H1 (cell line): ENCODE measurements at regions not wholly inside any gene's neighbourhood (a gene's known extent, or its start where the extent isn't known, plus 50 kb on each side); places are given as distances from the start of the nearest gene placed in this dataset.

Experiments
- CTCF ChIA-PET: fragments of 300-600 bp; sonication (Branson Sonifier 250); formaldehyde crosslinking; loops from one replicate; lab custom pipeline; 2021; ENCODE audit not compliant: partially characterized antibody; lab: Charles Lee
- POLR2A ChIA-PET: fragments of 300-600 bp; sonication (Branson Sonifier 250); formaldehyde crosslinking; loops from one replicate; lab custom pipeline; 2021; ENCODE audit warnings: inconsistent platforms; ENCODE audit not compliant: partially characterized antibody; lab: Charles Lee
- DNase-seq, 2 experiments: peaks; one replicate each; pipeline versions ENCODE4 v3.0.0 to v3.0.0-alpha.2; 2010 to 2022; ENCODE audit warnings: low spot score in 2 of 2, low read depth in 1 of 2, mixed read lengths in 1 of 2
- FAIRE-seq: peaks from 2 replicates; lab custom pipeline; 2011; peaks lifted over from hg19 to GRCh38; lab: Jason Lieb, UNC
- H2AFZ ChIP-seq: 2 replicates; pipeline ENCODE4 v1.8.1; 2012; ENCODE audit warnings: low read length, inconsistent platforms
- H2AK5ac ChIP-seq: 2 replicates; pipeline ENCODE4 v1.6.1; 2013; ENCODE audit warnings: low read depth, low read length
- H2BK120ac ChIP-seq: replicated peaks from 2 replicates; pipeline ENCODE3; 2013; ENCODE audit warnings: low read depth, low read length, inconsistent platforms
- H2BK12ac ChIP-seq: 2 replicates; pipeline ENCODE4 v1.6.1; 2013; ENCODE audit warnings: low read depth, low read length
- H2BK15ac ChIP-seq: 2 replicates; pipeline ENCODE4 v1.6.1; 2013; ENCODE audit warnings: low read length
- H2BK20ac ChIP-seq: 2 replicates; pipeline ENCODE4 v1.6.1; 2013; ENCODE audit warnings: low read length
- H2BK5ac ChIP-seq: 2 replicates; pipeline ENCODE4 v1.6.1; 2013; ENCODE audit warnings: low read depth, low read length
- H3K14ac ChIP-seq: 2 replicates; pipeline ENCODE4 v1.6.1; 2013; ENCODE audit warnings: inconsistent platforms; ENCODE audit not compliant: insufficient read length
- H3K18ac ChIP-seq: 2 replicates; pipeline ENCODE4 v1.6.1; 2013; ENCODE audit warnings: low read length; ENCODE audit errors: extremely low read depth
- H3K23ac ChIP-seq: 2 replicates; pipeline ENCODE4 v1.6.1; 2013; ENCODE audit warnings: inconsistent platforms; ENCODE audit not compliant: insufficient read length
- H3K23me2 ChIP-seq: 2 replicates; pipeline ENCODE4 v1.6.1; 2013; ENCODE audit warnings: low read depth, low read length
- H3K27ac ChIP-seq: 2 replicates; pipeline ENCODE4 v1.6.1; 2011; ENCODE audit warnings: low read depth, low read length, inconsistent platforms
- H3K27me3 ChIP-seq, 4 experiments: replicated peaks in 1 of 4; 1 replicate in 1 of 4; 2 replicates in 3 of 4; pipeline versions ENCODE4 v1.6.1 to v1.8.1; 2011 to 2013; ENCODE audit warnings: low read length in 3 of 4, mild to moderate bottlenecking in 3 of 4, inconsistent platforms in 2 of 4, mixed read lengths in 2 of 4, moderate library complexity in 1 of 4; ENCODE audit not compliant: control insufficient read depth in 3 of 4, insufficient read depth in 3 of 4; ENCODE audit errors: extremely low read depth in 1 of 4
- H3K36me3 ChIP-seq, 4 experiments: 2 replicates each; pipeline versions ENCODE4 v1.6.1 to v1.8.1; 2011 to 2013; ENCODE audit warnings: mild to moderate bottlenecking in 4 of 4, low read length in 3 of 4, moderate library complexity in 2 of 4, control low read depth in 1 of 4, inconsistent platforms in 1 of 4; ENCODE audit not compliant: insufficient read depth in 4 of 4, control insufficient read depth in 2 of 4
- H3K4ac ChIP-seq: replicated peaks from 2 replicates; pipeline ENCODE3; 2013; ENCODE audit warnings: low read length, low read depth, mixed read lengths, inconsistent platforms; ENCODE audit not compliant: insufficient read length
- H3K4me1 ChIP-seq, 4 experiments: replicated peaks in 1 of 4; 1 replicate in 1 of 4; 2 replicates in 3 of 4; pipeline versions ENCODE4 v1.6.1 to v1.8.1; 2011 to 2013; ENCODE audit warnings: low read length in 3 of 4, inconsistent platforms in 2 of 4, mixed read lengths in 1 of 4; ENCODE audit not compliant: insufficient read depth in 4 of 4, control insufficient read depth in 3 of 4
- H3K4me2 ChIP-seq, 2 experiments: 2 replicates each; pipeline versions ENCODE4 v1.6.1 to v1.8.1; 2011 to 2013; ENCODE audit warnings: low read depth in 2 of 2, low read length in 2 of 2, control low read depth in 1 of 2, inconsistent platforms in 1 of 2, mild to moderate bottlenecking in 1 of 2; ENCODE audit not compliant: insufficient read depth in 1 of 2
- H3K4me3 ChIP-seq, 4 experiments: fragments of 200-600, 300-600 bp in 1 of 4; sonication (generic), shearing (Covaris generic), sonication (Bioruptor Twin) in 1 of 4; 2 replicates each; pipeline versions ENCODE4 v1.5.1 to v1.8.1; 2011 to 2016; ENCODE audit warnings: low read length in 4 of 4, low read depth in 3 of 4, control low read depth in 2 of 4, inconsistent platforms in 2 of 4, mild to moderate bottlenecking in 2 of 4, mixed read lengths in 1 of 4, moderate library complexity in 1 of 4; ENCODE audit not compliant: insufficient read depth in 2 of 4; ENCODE audit errors: extremely low read depth in 1 of 4
- H3K56ac ChIP-seq: replicated peaks from 2 replicates; pipeline ENCODE3; 2013; ENCODE audit warnings: low read depth, mild to moderate bottlenecking, mixed read lengths, low read length, inconsistent platforms; ENCODE audit not compliant: insufficient read length
- H3K79me1 ChIP-seq: 2 replicates; pipeline ENCODE4 v1.6.1; 2013; ENCODE audit warnings: low read depth, low read length, control low read depth
- H3K79me2 ChIP-seq, 2 experiments: 2 replicates each; pipeline versions ENCODE4 v1.6.1 to v1.8.1; 2012 to 2013; ENCODE audit warnings: low read length in 2 of 2, mild to moderate bottlenecking in 2 of 2, inconsistent platforms in 1 of 2; ENCODE audit not compliant: insufficient read depth in 2 of 2, control insufficient read depth in 1 of 2
- H3K9ac ChIP-seq, 4 experiments: replicated peaks in 1 of 4; 1 replicate in 1 of 4; 2 replicates in 3 of 4; pipeline versions ENCODE4 v1.6.1 to v1.8.1; 2011 to 2013; ENCODE audit warnings: low read depth in 3 of 4, low read length in 3 of 4, control low read depth in 2 of 4, mild to moderate bottlenecking in 2 of 4, moderate library complexity in 2 of 4, inconsistent platforms in 1 of 4; ENCODE audit errors: extremely low read depth in 1 of 4
- H3K9me3 ChIP-seq, 2 experiments: 2 replicates each; pipeline versions ENCODE4 v1.6.1 to v1.8.1; 2012 to 2013; ENCODE audit warnings: mild to moderate bottlenecking in 2 of 2, moderate library complexity in 2 of 2, control low read depth in 1 of 2, inconsistent platforms in 1 of 2, low read depth in 1 of 2, low read length in 1 of 2, mixed read lengths in 1 of 2; ENCODE audit not compliant: insufficient read depth in 2 of 2
- H4K20me1 ChIP-seq, 2 experiments: replicated peaks in 1 of 2; 2 replicates each; pipeline versions ENCODE3 to v1.8.1; 2011 to 2013; ENCODE audit warnings: inconsistent platforms in 2 of 2, low read length in 2 of 2, mild to moderate bottlenecking in 1 of 2; ENCODE audit not compliant: insufficient read depth in 2 of 2, control insufficient read depth in 1 of 2
- H4K5ac ChIP-seq: 2 replicates; pipeline ENCODE4 v1.6.1; 2013; ENCODE audit warnings: low read length, low read depth, mixed read lengths, inconsistent platforms; ENCODE audit not compliant: insufficient read length
- H4K8ac ChIP-seq: 2 replicates; pipeline ENCODE4 v1.8.0; 2013; ENCODE audit warnings: mild to moderate bottlenecking, moderate library complexity, low read length, inconsistent platforms; ENCODE audit not compliant: insufficient read depth; ENCODE audit errors: extremely low read depth
- H4K91ac ChIP-seq: replicated peaks from 2 replicates; pipeline ENCODE3; 2013; ENCODE audit warnings: low read length, mixed read lengths, inconsistent platforms; ENCODE audit not compliant: insufficient read length
- CTBP2 ChIP-seq: IDR thresholded peaks from 2 replicates; pipeline ENCODE4 v1.7.0; 2011; ENCODE audit warnings: borderline replicate concordance, mild to moderate bottlenecking, moderate library complexity, mixed read lengths, low read length; ENCODE audit not compliant: insufficient read depth, insufficient read length
- HDAC2 ChIP-seq, 2 experiments: fragments of 300-600 bp in 1 of 2; sonication (generic) in 1 of 2; IDR thresholded peaks; 2 replicates each; pipeline ENCODE4 v1.6.1; 2011 to 2012; ENCODE audit warnings: low read depth in 2 of 2, low read length in 2 of 2, mild to moderate bottlenecking in 2 of 2, moderate library complexity in 2 of 2, borderline replicate concordance in 1 of 2, inconsistent platforms in 1 of 2
- KDM1A ChIP-seq: fragments of 200-600, 300-600 bp; sonication (generic); IDR thresholded peaks from 2 replicates; pipeline ENCODE4 v1.7.1; 2016; ENCODE audit warnings: mild to moderate bottlenecking, low read length, borderline replicate concordance
- TBP ChIP-seq: IDR thresholded peaks from 2 replicates; pipeline ENCODE4 v1.6.1; 2011; ENCODE audit warnings: low read depth, low read length, improper control_type of control experiment
- WGBS, 2 experiments: shearing (Covaris generic) in 1 of 2; methylation state at CpG; one replicate each; pipeline versions ENCODE4 v1.1.6 to v1.1.7; 2013 to 2015; ENCODE audit warnings: low lambda C conversion rate in 2 of 2, mixed read lengths in 2 of 2, inconsistent platforms in 1 of 2, low coverage in 1 of 2, missing lambda C conversion rate in 1 of 2; ENCODE audit not compliant: insufficient replicate concordance in 2 of 2, insufficient coverage in 1 of 2, insufficient read length in 1 of 2; ENCODE audit errors: extremely low coverage in 1 of 2, missing lambda C conversion rate in 1 of 2; 5-methylcytosine and 5-hydroxymethylcytosine counted together

GRCh38 chr16:22763437-22764080 lies 50.4 kb upstream of the HS3ST2 start:
- no peak overlapping the region for H4K91ac ChIP-seq
- H2BK12ac ChIP-seq = no peak overlapping the region
- no peak overlapping the region for H3K4me2 ChIP-seq
- no peak overlapping the region for H4K5ac ChIP-seq
- no peaks in the 10 kb centered on the region for H3K23me2 ChIP-seq
- TF ChIP-seq HDAC2 (IDR thresholded peaks at IDR 0.05; ENCODE audit: borderline replicate concordance in 1 of 2, low read depth in 2 of 2, low read length in 2 of 2) (no peak), CTBP2 (no peak), KDM1A (no peak), TBP (no peak)
- H3K27me3 ChIP-seq = no peaks in the 10 kb centered on the region
- H3K4me3 ChIP-seq = no peak overlapping the region
- no peak overlapping the region for H2BK20ac ChIP-seq
- H2BK15ac ChIP-seq = no peak overlapping the region
- no peaks in the 10 kb centered on the region for H3K9me3 ChIP-seq
- no peak overlapping the region for H3K23ac ChIP-seq
- WGBS, 2 experiments = 83% methylated on average over 7 of the region's 7 CpGs; no CpG with 5 or more reads in 1 of the 2 experiments
- no peak overlapping the region for H3K56ac ChIP-seq
- no peak overlapping the region for H3K27ac ChIP-seq
- no peak overlapping the region for H3K18ac ChIP-seq
- H3K9ac ChIP-seq = no peak overlapping the region
- DNase-seq (no peak), FAIRE-seq (no peak)
- no peak overlapping the region for H2BK120ac ChIP-seq
- CTCF ChIA-PET = interaction anchor here (1.0 to 1.3 kb wide), 3 partner anchors 14 to 78 kb away, joined by 3 to 4 read pairs (median 3); no protein-coding TSS in a partner anchor
- H3K4ac ChIP-seq = no peak overlapping the region
- no peak overlapping the region for H3K14ac ChIP-seq
- H3K4me1 ChIP-seq = peaks cover 0 to 11% (median 1%) of the 10 kb centered on the region in 4 experiments; a peak in 3 of 7 replicates
- H4K20me1 ChIP-seq = no peaks in the 10 kb centered on the region
- H2AK5ac ChIP-seq = no peak overlapping the region
- no peak overlapping the region for H2BK5ac ChIP-seq
- POLR2A ChIA-PET = no interaction called here
- H3K79me1 ChIP-seq = no peaks in the 10 kb centered on the region
- H3K36me3 ChIP-seq = no peaks in the 10 kb centered on the region
- no peak overlapping the region for H4K8ac ChIP-seq
- no peaks in the 10 kb centered on the region for H3K79me2 ChIP-seq
- H2AFZ ChIP-seq = no peak overlapping the region
